Glutamatergic neuron (in vitro differentiated cells): ENCODE measurements at regions not wholly inside any gene's neighbourhood (a gene's known extent, or its start where the extent isn't known, plus 50 kb on each side); places are given as distances from the start of the nearest gene placed in this dataset.
A peak's percentile ranks its signal among the peaks of the same experiment; 100 is the strongest.

Source experiments
- DNase-seq: peaks from one replicate; pipeline ENCODE4 v3.0.0; 2022
- H3K27ac Mint-ChIP-seq: one replicate; pipeline ENCODE4 v1.8.0; 2020; ENCODE audit warnings: mild to moderate bottlenecking, mixed read lengths, inconsistent platforms; ENCODE audit not compliant: unreplicated experiment
- H3K27me3 Mint-ChIP-seq: one replicate; pipeline ENCODE4 v1.8.0; 2020; ENCODE audit warnings: mild to moderate bottlenecking, moderate library complexity, mixed read lengths, inconsistent platforms; ENCODE audit not compliant: unreplicated experiment
- H3K36me3 Mint-ChIP-seq: one replicate; pipeline ENCODE4 v1.8.0; 2020; ENCODE audit warnings: mild to moderate bottlenecking, mixed read lengths, inconsistent platforms; ENCODE audit not compliant: unreplicated experiment
- H3K4me1 Mint-ChIP-seq: one replicate; pipeline ENCODE4 v1.8.0; 2020; ENCODE audit warnings: mild to moderate bottlenecking, low read depth, mixed read lengths, inconsistent platforms; ENCODE audit not compliant: unreplicated experiment
- H3K4me3 Mint-ChIP-seq: one replicate; pipeline ENCODE4 v1.8.0; 2020; ENCODE audit warnings: mild to moderate bottlenecking, mixed read lengths, inconsistent platforms; ENCODE audit not compliant: unreplicated experiment
- H3K9me3 Mint-ChIP-seq: one replicate; pipeline ENCODE4 v1.8.0; 2020; ENCODE audit warnings: mild to moderate bottlenecking, moderate library complexity, mixed read lengths, inconsistent platforms; ENCODE audit not compliant: unreplicated experiment
- CTCF ChIP-seq: fragments of 200-600 bp; sonication (generic); IDR thresholded peaks from one replicate; pipeline ENCODE4 v1.5.0; 2021; ENCODE audit not compliant: partially characterized antibody, unreplicated experiment

DNA sequence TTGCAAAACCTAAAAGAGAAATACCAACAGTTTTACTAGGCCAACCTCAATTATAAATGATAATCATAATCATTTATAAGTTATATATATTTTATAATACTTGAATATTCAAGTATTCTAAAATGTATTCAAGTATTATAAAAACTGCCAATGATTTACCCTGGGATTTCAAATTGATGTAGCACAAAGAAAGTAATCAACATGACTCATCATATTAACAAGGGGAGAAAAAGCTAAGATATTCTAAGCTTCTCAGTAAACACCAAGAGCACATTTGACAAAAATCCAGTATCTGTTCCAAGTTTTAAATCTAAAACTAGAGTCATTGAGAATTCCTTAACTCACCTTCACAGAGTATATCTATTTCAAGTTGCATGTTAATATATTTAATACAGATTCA, 56.1 kb downstream of the CAPZA3 start:
- TF ChIP-seq CTCF = no peak
- Mint-ChIP-seq H3K4me1 (no peaks in the 10 kb centered on the region), H3K36me3 (peaks cover 5% of the 10 kb centered on the region), H3K4me3 (no peak overlapping the region), H3K9me3 (peaks cover 2% of the 10 kb centered on the region), H3K27ac (no peak overlapping the region), H3K27me3 (peaks cover 2% of the 10 kb centered on the region)
- DNase-seq = no peak

GRCh38 chr12:18797604-18798003, 59.7 kb downstream of the CAPZA3 start:
- DNase-seq = no peak
- no peak overlapping the region for H3K4me3 Mint-ChIP-seq
- no peaks in the 10 kb centered on the region for H3K36me3 Mint-ChIP-seq
- no peaks in the 10 kb centered on the region for H3K4me1 Mint-ChIP-seq
- H3K27me3 Mint-ChIP-seq = no peaks in the 10 kb centered on the region
- H3K27ac Mint-ChIP-seq = no peak overlapping the region
- no peak for TF ChIP-seq CTCF
- H3K9me3 Mint-ChIP-seq = peaks cover 2% of the 10 kb centered on the region

DNA sequence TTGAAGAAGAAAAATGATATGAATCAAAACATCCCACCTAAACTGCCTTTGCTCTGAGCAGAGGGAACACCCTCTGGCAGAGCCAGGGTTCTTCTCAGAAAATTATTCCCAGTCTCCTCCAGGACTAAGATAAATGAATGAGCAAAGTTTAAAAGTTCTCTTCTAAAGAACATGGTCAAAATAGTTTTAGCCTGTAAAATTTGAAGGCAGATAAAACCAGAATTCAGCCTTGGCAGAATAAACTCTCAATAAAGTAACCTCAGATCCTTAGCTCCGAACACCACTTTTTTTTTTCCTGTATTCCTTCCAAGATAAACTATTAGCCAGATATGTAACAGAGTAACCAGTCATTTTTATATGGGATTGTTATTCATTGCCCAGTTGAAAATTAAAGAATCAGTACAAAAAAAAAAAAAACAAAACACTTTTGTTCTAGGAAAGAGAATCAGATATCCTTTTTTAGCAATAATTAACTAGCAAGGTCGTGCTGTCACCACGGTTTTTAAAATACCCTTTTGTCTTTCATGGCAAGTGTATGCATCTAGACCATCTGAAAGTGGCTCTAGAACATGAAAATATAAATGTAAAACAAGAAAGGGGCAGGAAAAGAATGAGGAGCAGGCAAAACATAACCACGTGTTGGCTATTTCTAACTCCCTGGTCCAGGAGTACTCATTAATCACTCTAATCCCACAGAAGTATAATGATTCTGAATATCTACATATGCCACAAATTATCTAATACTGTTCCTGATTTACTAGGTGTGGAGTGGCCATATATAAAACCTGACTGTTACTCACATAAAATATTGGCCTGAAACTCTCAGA, 60.8 kb downstream of the CAPZA3 start:
- H3K36me3 Mint-ChIP-seq = no peaks in the 10 kb centered on the region
- no peak overlapping the region for H3K27ac Mint-ChIP-seq
- H3K4me1 Mint-ChIP-seq = no peaks in the 10 kb centered on the region
- no peaks in the 10 kb centered on the region for H3K27me3 Mint-ChIP-seq
- TF ChIP-seq CTCF = no peak
- no peak for DNase-seq
- H3K4me3 Mint-ChIP-seq = no peak overlapping the region
- peaks cover 2% of the 10 kb centered on the region for H3K9me3 Mint-ChIP-seq

DNA sequence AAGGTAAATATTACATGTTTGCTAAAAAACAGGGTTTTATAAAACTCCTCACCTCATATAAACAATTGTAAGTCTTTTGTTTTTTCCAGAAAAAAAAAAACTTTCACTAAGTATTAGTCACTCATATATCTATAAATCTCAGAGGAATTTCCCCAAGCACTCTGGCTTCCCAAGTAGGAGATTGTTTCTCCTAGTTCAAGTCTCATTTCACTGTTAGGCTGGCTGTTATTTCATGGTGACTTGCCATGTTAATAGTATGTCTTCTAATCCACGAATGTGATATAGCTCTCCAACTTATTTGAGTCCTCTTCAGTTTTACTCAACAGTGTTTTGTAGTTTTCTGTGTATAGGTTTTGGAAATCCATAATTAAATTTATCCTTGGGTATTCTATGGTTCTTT, 61.6 kb downstream of the CAPZA3 start:
- Mint-ChIP-seq H3K4me1 (no peaks in the 10 kb centered on the region), H3K4me3 (no peak overlapping the region), H3K27ac (no peak overlapping the region), H3K36me3 (no peaks in the 10 kb centered on the region), H3K9me3 (no peaks in the 10 kb centered on the region), H3K27me3 (no peaks in the 10 kb centered on the region)
- no peak for DNase-seq
- TF ChIP-seq CTCF = no peak

DNA sequence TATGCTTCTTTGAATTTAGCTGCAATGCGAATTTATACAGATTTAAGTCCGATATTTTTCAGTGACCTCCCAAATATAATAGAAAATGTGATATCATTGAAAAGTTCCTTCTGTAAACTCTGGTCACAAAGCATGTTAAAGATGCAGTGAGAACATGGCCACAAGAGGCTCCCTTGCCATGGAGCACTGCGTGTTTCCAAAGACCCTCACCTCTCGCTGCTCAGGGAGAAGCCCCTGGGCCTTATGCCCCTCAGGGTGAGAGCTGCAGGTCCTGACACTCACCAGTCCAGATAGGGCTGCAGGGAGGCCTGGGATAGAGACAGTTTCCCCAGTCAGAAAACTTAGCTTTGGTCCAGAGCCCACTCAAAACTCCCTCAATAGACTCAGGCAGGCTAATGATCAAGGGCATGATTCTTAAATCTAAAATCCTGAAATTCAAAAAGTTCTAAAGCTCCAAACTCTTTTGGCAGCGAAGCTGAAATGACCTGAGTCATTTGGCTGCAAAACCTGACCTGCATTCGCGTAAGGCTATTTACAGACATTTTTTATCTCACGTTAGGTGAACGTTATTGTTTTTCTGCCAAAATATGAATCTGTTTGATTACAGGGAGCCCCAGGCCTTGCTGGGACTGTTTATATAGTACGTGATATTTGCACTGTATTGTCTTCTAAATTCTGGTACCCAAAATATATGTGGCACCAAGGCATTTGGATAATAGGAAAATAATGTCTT, 67.8 kb downstream of the CAPZA3 start:
- peak; percentile 31 for DNase-seq
- no peaks in the 10 kb centered on the region for H3K36me3 Mint-ChIP-seq
- TF ChIP-seq CTCF = peak; percentile 23
- H3K4me1 Mint-ChIP-seq = peaks cover 6% of the 10 kb centered on the region
- no peak overlapping the region for H3K27ac Mint-ChIP-seq
- H3K9me3 Mint-ChIP-seq = peaks cover 1% of the 10 kb centered on the region
- no peaks in the 10 kb centered on the region for H3K27me3 Mint-ChIP-seq
- H3K4me3 Mint-ChIP-seq = no peak overlapping the region
